HCT116 (cell line): ENCODE measurements at regions not wholly inside any gene's neighbourhood (a gene's known extent, or its start where the extent isn't known, plus 50 kb on each side); places are given as distances from the start of the nearest gene placed in this dataset.

Experiments used
- ATAC-seq: fragments of 200-7000 bp; cut with Tn5 transposase; 2 replicates; pipeline ENCODE4 v1.9.1; 2020; ENCODE audit warnings: mild to moderate bottlenecking, moderate library complexity
- BruUV-seq: library from RNA; stranded (reverse); fragments of 400-500 nt; replicated peaks from 2 replicates; lab custom pipeline; 2021; lab: Mats Ljungman, UMichigan
- CTCF ChIA-PET: fragments of 300-600 bp; sonication (Branson Sonifier 250); formaldehyde crosslinking; loops from one replicate; lab custom pipeline; 2021; ENCODE audit warnings: antibody characterized with exemption; lab: Charles Lee
- POLR2A ChIA-PET: fragments of 300-600, 350-600 bp; sonication (Branson Sonifier 250); formaldehyde crosslinking; loops from one replicate; lab custom pipeline; 2021; ENCODE audit warnings: antibody characterized with exemption; lab: Charles Lee
- RAD21 ChIA-PET, 2 experiments: fragments of 300-600 bp; sonication (Branson Sonifier 250); formaldehyde crosslinking; loops; one replicate each; lab custom pipeline; 2023; ENCODE audit warnings: low total read pairs in 2 of 2; ENCODE audit not compliant: uncharacterized antibody in 2 of 2, unreplicated experiment in 2 of 2, low non-redundant PET in 1 of 2; lab: Charles Lee
- DNase-seq: peaks from one replicate; pipeline ENCODE4 v3.0.0-alpha.2; 2010; ENCODE audit warnings: low read depth, low spot score
- H2AFZ ChIP-seq: fragments of 200-600 bp; shearing (Covaris generic), sonication (generic); 2 replicates; pipeline ENCODE4 v1.6.1; 2017; ENCODE audit warnings: low read depth, mixed run types, mixed read lengths, antibody characterized with exemption, low read length; ENCODE audit not compliant: poor library complexity, severe bottlenecking
- H3K27ac ChIP-seq: 2 replicates; pipeline ENCODE4 v1.5.1; 2012; ENCODE audit warnings: low read depth, low read length
- H3K27me3 ChIP-seq: fragments of 200-600 bp; sonication (generic); 2 replicates; pipeline ENCODE4 v1.6.1; 2016; ENCODE audit warnings: mixed run types, low read length, mixed read lengths; ENCODE audit not compliant: insufficient read depth
- H3K36me3 ChIP-seq, 2 experiments: fragments of 200-500 bp in 1 of 2; fragments of 200-600 bp in 1 of 2; sonication (Bioruptor generic) in 1 of 2; sonication (generic) in 1 of 2; 2 replicates each; pipeline versions ENCODE4 v1.5.1 to v1.6.1; 2014 to 2016; ENCODE audit warnings: low read length in 2 of 2, inconsistent platforms in 1 of 2, mixed read lengths in 1 of 2, mixed run types in 1 of 2; ENCODE audit not compliant: insufficient read depth in 2 of 2, control insufficient read depth in 1 of 2
- H3K4me1 ChIP-seq, 2 experiments: fragments of 200-600 bp in 1 of 2; sonication (generic) in 1 of 2; 2 replicates each; pipeline versions ENCODE4 v1.5.1 to v1.6.1; 2012 to 2017; ENCODE audit warnings: low read length in 2 of 2, inconsistent platforms in 1 of 2, mild to moderate bottlenecking in 1 of 2, mixed read lengths in 1 of 2, mixed run types in 1 of 2, moderate library complexity in 1 of 2; ENCODE audit not compliant: insufficient read depth in 2 of 2, control insufficient read depth in 1 of 2
- H3K4me2 ChIP-seq: fragments of 200-600 bp; sonication (generic); 2 replicates; pipeline ENCODE4 v1.6.1; 2017; ENCODE audit warnings: mixed run types, low read length, mixed read lengths
- H3K4me3 ChIP-seq, 2 experiments: fragments of 200-600 bp in 1 of 2; sonication (generic) in 1 of 2; replicated peaks in 1 of 2; 2 replicates each; pipeline ENCODE4 v1.5.1; 2011 to 2016; ENCODE audit warnings: low read length in 2 of 2, control low read depth in 1 of 2, low read depth in 1 of 2, mild to moderate bottlenecking in 1 of 2, mixed read lengths in 1 of 2, mixed run types in 1 of 2
- H3K79me2 ChIP-seq: fragments of 200-600 bp; sonication (generic); 2 replicates; pipeline ENCODE4 v1.6.1; 2017; ENCODE audit warnings: mild to moderate bottlenecking, mixed run types, low read length, moderate library complexity, mixed read lengths; ENCODE audit not compliant: insufficient read depth
- H3K9ac ChIP-seq: fragments of 200-600 bp; sonication (generic); 2 replicates; pipeline ENCODE4 v1.6.1; 2016; ENCODE audit warnings: low read length, mixed read lengths
- H3K9me2 ChIP-seq: fragments of 200-600 bp; sonication (generic), shearing (Covaris generic); 2 replicates; pipeline ENCODE4 v1.6.1; 2017; ENCODE audit warnings: mixed run types, mild to moderate bottlenecking, moderate library complexity; ENCODE audit not compliant: insufficient read depth
- H3K9me3 ChIP-seq, 2 experiments: fragments of 200-500 bp in 1 of 2; fragments of 200-600 bp in 1 of 2; sonication (Bioruptor generic) in 1 of 2; sonication (generic) in 1 of 2; 2 replicates each; pipeline ENCODE4 v1.6.1; 2014 to 2017; ENCODE audit warnings: low read length in 2 of 2, mixed read lengths in 2 of 2, inconsistent platforms in 1 of 2, low read depth in 1 of 2, mild to moderate bottlenecking in 1 of 2, mixed run types in 1 of 2, moderate library complexity in 1 of 2; ENCODE audit not compliant: control insufficient read depth in 1 of 2, insufficient read depth in 1 of 2
- H4K20me1 ChIP-seq: fragments of 200-600 bp; sonication (generic), shearing (Covaris generic); 2 replicates; pipeline ENCODE4 v1.6.1; 2017; ENCODE audit warnings: mixed run types, mild to moderate bottlenecking, moderate library complexity; ENCODE audit not compliant: insufficient read depth
- CBX3 ChIP-seq: IDR thresholded peaks from 2 replicates; pipeline ENCODE4 v1.6.1; 2012; ENCODE audit warnings: low read depth
- CEBPB ChIP-seq: IDR thresholded peaks from 2 replicates; pipeline ENCODE4 v1.6.1; 2012; ENCODE audit warnings: low read depth
- EGR1 ChIP-seq: IDR thresholded peaks from 2 replicates; pipeline ENCODE4 v1.6.1; 2012; ENCODE audit warnings: low read depth
- ELF1 ChIP-seq: IDR thresholded peaks from 2 replicates; pipeline ENCODE4 v1.6.1; 2012; ENCODE audit warnings: low read depth, borderline replicate concordance
- EZH2 ChIP-seq: fragments of 200-600 bp; sonication (generic); IDR thresholded peaks from 2 replicates; pipeline ENCODE4 v1.6.1; 2017; ENCODE audit warnings: antibody characterized with exemption, mixed run types
- EZH2phosphoT487 ChIP-seq: fragments of 200-600 bp; IDR thresholded peaks from 2 replicates; pipeline ENCODE4 v1.6.1; 2018; ENCODE audit warnings: antibody characterized with exemption, borderline replicate concordance
- FOSL1 ChIP-seq: IDR thresholded peaks from 2 replicates; pipeline ENCODE4 v1.6.1; 2012; ENCODE audit warnings: low read depth
- JUND ChIP-seq: IDR thresholded peaks from 2 replicates; pipeline ENCODE4 v1.6.1; 2012
- POLR2A ChIP-seq: IDR thresholded peaks from 2 replicates; pipeline ENCODE4 v1.7.0; 2011; ENCODE audit warnings: borderline replicate concordance; ENCODE audit not compliant: insufficient read depth, insufficient read length; ENCODE audit errors: extremely low read depth
- POLR2AphosphoS5 ChIP-seq: IDR thresholded peaks from 2 replicates; pipeline ENCODE4 v1.6.1; 2011; ENCODE audit warnings: mild to moderate bottlenecking, low read depth, low read length, moderate library complexity
- REST ChIP-seq: IDR thresholded peaks from 2 replicates; pipeline ENCODE4 v1.6.1; 2012; ENCODE audit warnings: low read depth
- SIN3A ChIP-seq: IDR thresholded peaks from 2 replicates; pipeline ENCODE4 v1.6.1; 2012; ENCODE audit warnings: low read depth
- SP1 ChIP-seq: IDR thresholded peaks from 2 replicates; pipeline ENCODE4 v1.6.1; 2012; ENCODE audit warnings: low read depth
- SRF ChIP-seq: IDR thresholded peaks from 2 replicates; pipeline ENCODE4 v1.6.1; 2012; ENCODE audit warnings: low read depth
- TCF7L2 ChIP-seq: IDR thresholded peaks from 2 replicates; pipeline ENCODE4 v1.7.0; 2011; ENCODE audit warnings: borderline replicate concordance, inconsistent platforms; ENCODE audit not compliant: insufficient read depth, insufficient read length; ENCODE audit errors: extremely low read depth
- YY1 ChIP-seq: IDR thresholded peaks from 2 replicates; pipeline ENCODE4 v1.6.1; 2011; ENCODE audit warnings: low read length, low read depth, moderate library complexity, mild to moderate bottlenecking; ENCODE audit not compliant: insufficient replicate concordance; ENCODE audit errors: extremely low read depth
- ZFX ChIP-seq: fragments of 450-650 bp; IDR thresholded peaks from 2 replicates; pipeline ENCODE4 v1.6.1; 2017
- ZNF274 ChIP-seq: fragments of 200-500 bp; sonication (Bioruptor generic); IDR thresholded peaks from 2 replicates; pipeline ENCODE4 v1.6.1; 2014; ENCODE audit warnings: mild to moderate bottlenecking, low read depth, low read length, inconsistent platforms
- intact Hi-C: fragments of 100-400 bp; cut with micrococcal nuclease; formaldehyde crosslinking; loops from 2 replicates; pipeline ENCODE4 v1.10.0; 2022
- TF ChIP-seq, protein P1 (sequence below): IDR thresholded peaks from 2 replicates; pipeline ENCODE4 v1.6.1; 2011; ENCODE audit warnings: mild to moderate bottlenecking, low read length, moderate library complexity; ENCODE audit not compliant: insufficient replicate concordance; ENCODE audit errors: extremely low read depth
- TF ChIP-seq, protein P2 (sequence below): IDR thresholded peaks from 2 replicates; pipeline ENCODE4 v1.6.1; 2012

DNA sequence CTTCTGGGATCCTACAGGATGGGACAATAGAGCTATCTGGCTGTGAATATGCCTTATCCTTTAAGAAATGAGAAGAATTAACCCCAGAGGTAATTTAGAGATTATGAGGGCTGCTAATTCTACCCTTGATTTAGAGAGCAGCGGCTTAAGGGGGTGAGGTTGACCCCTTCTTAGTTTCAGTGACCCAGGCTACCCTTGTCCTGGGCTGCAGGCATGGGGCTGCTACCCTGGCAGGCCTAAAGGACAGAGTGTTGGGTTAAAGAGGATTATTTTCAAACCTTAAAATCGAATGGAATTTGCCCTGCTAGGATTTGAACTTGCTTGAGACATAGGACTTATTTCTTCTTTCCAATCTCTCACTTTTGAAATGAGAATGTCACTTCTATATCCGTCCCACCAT, 1343.4 kb downstream of the HACE1 start:
- no peak overlapping the region for H3K4me2 ChIP-seq
- no peak overlapping the region for H3K9ac ChIP-seq
- CTCF ChIA-PET, result no interaction called here
- no peaks in the 10 kb centered on the region for H3K36me3 ChIP-seq
- H3K4me3 ChIP-seq, result no peak overlapping the region
- no peaks in the 10 kb centered on the region for H3K9me2 ChIP-seq
- no peaks in the 10 kb centered on the region for H3K4me1 ChIP-seq
- TF ChIP-seq REST (no peak), SRF (no peak), ZFX (no peak), CEBPB (no peak), EZH2 (no peak), YY1 (no peak), SP1 (no peak), CBX3 (no peak), POLR2AphosphoS5 (no peak), FOSL1 (no peak), EZH2phosphoT487 (no peak), ELF1 (no peak), TCF7L2 (no peak), SIN3A (no peak), POLR2A (no peak), EGR1 (no peak), JUND (no peak), ZNF274 (no peak)
- TF ChIP-seq, protein P1, sequence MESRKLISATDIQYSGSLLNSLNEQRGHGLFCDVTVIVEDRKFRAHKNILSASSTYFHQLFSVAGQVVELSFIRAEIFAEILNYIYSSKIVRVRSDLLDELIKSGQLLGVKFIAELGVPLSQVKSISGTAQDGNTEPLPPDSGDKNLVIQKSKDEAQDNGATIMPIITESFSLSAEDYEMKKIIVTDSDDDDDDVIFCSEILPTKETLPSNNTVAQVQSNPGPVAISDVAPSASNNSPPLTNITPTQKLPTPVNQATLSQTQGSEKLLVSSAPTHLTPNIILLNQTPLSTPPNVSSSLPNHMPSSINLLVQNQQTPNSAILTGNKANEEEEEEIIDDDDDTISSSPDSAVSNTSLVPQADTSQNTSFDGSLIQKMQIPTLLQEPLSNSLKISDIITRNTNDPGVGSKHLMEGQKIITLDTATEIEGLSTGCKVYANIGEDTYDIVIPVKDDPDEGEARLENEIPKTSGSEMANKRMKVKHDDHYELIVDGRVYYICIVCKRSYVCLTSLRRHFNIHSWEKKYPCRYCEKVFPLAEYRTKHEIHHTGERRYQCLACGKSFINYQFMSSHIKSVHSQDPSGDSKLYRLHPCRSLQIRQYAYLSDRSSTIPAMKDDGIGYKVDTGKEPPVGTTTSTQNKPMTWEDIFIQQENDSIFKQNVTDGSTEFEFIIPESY, result no peak
- TF ChIP-seq, protein P2, sequence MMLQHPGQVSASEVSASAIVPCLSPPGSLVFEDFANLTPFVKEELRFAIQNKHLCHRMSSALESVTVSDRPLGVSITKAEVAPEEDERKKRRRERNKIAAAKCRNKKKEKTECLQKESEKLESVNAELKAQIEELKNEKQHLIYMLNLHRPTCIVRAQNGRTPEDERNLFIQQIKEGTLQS, result no peak
- ATAC-seq, result no peak
- H3K27ac ChIP-seq, result no peak overlapping the region
- H2AFZ ChIP-seq, result no peak overlapping the region
- intact Hi-C loops, result no loop called here
- H3K9me3 ChIP-seq, result no peaks in the 10 kb centered on the region
- no TSS peak for BruUV-seq
- POLR2A ChIA-PET, result no interaction called here
- H4K20me1 ChIP-seq, result no peaks in the 10 kb centered on the region
- H3K79me2 ChIP-seq, result no peaks in the 10 kb centered on the region
- no peak for DNase-seq
- no peaks in the 10 kb centered on the region for H3K27me3 ChIP-seq
- RAD21 ChIA-PET, result no interaction called here
